ENCODE measurements at regions not wholly inside any gene's neighbourhood (a gene's known extent, or its start where the extent isn't known, plus 50 kb on each side); places are given as distances from the start of the nearest gene placed in this dataset.

DNA sequence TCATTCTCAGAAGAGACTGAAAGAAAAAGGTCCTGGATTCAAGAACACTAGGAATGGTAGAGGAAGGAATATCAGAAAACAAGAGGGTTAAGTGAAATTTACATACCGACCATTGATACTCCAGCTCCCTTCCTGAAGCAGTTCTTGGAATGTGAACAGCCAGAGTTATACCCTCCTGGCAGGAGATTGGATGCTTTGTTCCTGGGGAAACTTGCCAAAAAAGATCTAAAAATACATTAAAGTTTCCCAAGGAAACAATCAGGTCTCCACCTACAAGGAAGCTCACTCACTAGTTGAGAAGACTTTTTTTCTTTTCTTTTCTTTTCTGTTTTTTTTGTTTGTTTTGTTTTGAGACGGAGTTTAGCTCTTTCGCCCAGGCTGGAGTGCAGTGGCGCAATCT is 91.1 kb downstream of the HLX start:
- TF ChIP-seq, protein P1, sequence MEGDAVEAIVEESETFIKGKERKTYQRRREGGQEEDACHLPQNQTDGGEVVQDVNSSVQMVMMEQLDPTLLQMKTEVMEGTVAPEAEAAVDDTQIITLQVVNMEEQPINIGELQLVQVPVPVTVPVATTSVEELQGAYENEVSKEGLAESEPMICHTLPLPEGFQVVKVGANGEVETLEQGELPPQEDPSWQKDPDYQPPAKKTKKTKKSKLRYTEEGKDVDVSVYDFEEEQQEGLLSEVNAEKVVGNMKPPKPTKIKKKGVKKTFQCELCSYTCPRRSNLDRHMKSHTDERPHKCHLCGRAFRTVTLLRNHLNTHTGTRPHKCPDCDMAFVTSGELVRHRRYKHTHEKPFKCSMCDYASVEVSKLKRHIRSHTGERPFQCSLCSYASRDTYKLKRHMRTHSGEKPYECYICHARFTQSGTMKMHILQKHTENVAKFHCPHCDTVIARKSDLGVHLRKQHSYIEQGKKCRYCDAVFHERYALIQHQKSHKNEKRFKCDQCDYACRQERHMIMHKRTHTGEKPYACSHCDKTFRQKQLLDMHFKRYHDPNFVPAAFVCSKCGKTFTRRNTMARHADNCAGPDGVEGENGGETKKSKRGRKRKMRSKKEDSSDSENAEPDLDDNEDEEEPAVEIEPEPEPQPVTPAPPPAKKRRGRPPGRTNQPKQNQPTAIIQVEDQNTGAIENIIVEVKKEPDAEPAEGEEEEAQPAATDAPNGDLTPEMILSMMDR (IDR thresholded peaks at IDR 0.05): no peak
- no peak for TF ChIP-seq EZH2 (IDR thresholded peaks at IDR 0.05; ENCODE audit: borderline replicate concordance, insufficient read depth, low read depth, low read length, poor library complexity, severe bottlenecking)

Measured in B cell (primary cell).